ENCODE measurements at regions not wholly inside any gene's neighbourhood (a gene's known extent, or its start where the extent isn't known, plus 50 kb on each side); places are given as distances from the start of the nearest gene placed in this dataset.
"Not testable (repeated sequence)": the region's sequence is repeated elsewhere in the genome, so short reads cannot be mapped to it uniquely, and the experiment has no call there.

- H3K27me3 Mint-ChIP-seq = no peaks in the 10 kb centered on the region
- H3K4me1 Mint-ChIP-seq (ENCODE audit: low read depth in 2 of 2) = no peaks in the 10 kb centered on the region
- ATAC-seq (replicated peaks) (no peak), DNase-seq (no peak)
- no peak overlapping the region for H3K27ac Mint-ChIP-seq
- no peak overlapping the region for H3K4me3 Mint-ChIP-seq
- H3K36me3 Mint-ChIP-seq (ENCODE audit: insufficient read depth) = no peaks in the 10 kb centered on the region
- peaks cover 0 to 5% of the 10 kb centered on the region in 2 donors for H3K9me3 Mint-ChIP-seq
These were observed 85.1 kb downstream of the GNL3L start for GRCh38 chrX:54615109-54615508.

- Mint-ChIP-seq H3K9me3 (peaks cover 0 to 1% of the 10 kb centered on the region in 2 donors), H3K36me3 (ENCODE audit: insufficient read depth) (peaks cover 3% of the 10 kb centered on the region), H3K4me3 (no peak overlapping the region), H3K4me1 (ENCODE audit: low read depth in 2 of 2) (no peaks in the 10 kb centered on the region), H3K27ac (no peak overlapping the region), H3K27me3 (no peaks in the 10 kb centered on the region)
- no peak for ATAC-seq (replicated peaks)
- DNase-seq = no peak
These were observed 103.6 kb downstream of the GNL3L start for GRCh38 chrX:54633641-54634040.

GRCh38 chrX:54639018-54639345 lies 109.0 kb downstream of the GNL3L start:
- H3K36me3 Mint-ChIP-seq (ENCODE audit: insufficient read depth) = peaks cover 14% of the 10 kb centered on the region

GRCh38 chrX:54639346-54640102 lies 109.5 kb downstream of the GNL3L start:
- peaks cover 14% of the 10 kb centered on the region for H3K36me3 Mint-ChIP-seq (ENCODE audit: insufficient read depth)
- ATAC-seq (replicated peaks) = peak; percentile 88
- H3K9me3 Mint-ChIP-seq = no peaks in the 10 kb centered on the region
- H3K27ac Mint-ChIP-seq = peak overlapping the region; percentile 97 to 99
- peak; percentile 85 to 89 (median 87) for DNase-seq
- H3K27me3 Mint-ChIP-seq = no peaks in the 10 kb centered on the region
- H3K4me3 Mint-ChIP-seq = peak overlapping the region; percentile 90 to 93
- peaks cover 6 to 11% of the 10 kb centered on the region in 2 donors for H3K4me1 Mint-ChIP-seq (ENCODE audit: low read depth in 2 of 2)

More at GRCh38 chrX:54639018-54639345, 109.0 kb downstream of the GNL3L start:
- Mint-ChIP-seq H3K4me1 (ENCODE audit: low read depth in 2 of 2) (peaks cover 6 to 11% of the 10 kb centered on the region in 2 donors), H3K9me3 (no peaks in the 10 kb centered on the region), H3K27me3 (no peaks in the 10 kb centered on the region), H3K27ac (peak overlapping the region; percentile 97 to 99), H3K4me3 (peak overlapping the region; percentile 90 to 93)
- DNase-seq (no peak), ATAC-seq (replicated peaks) (no peak)

GRCh38 chrX:54640103-54640690 lies 110.2 kb downstream of the GNL3L start:
- no peak for ATAC-seq (replicated peaks)
- peaks cover 14% of the 10 kb centered on the region for H3K36me3 Mint-ChIP-seq (ENCODE audit: insufficient read depth)
- peak overlapping the region; percentile 97 to 99 for H3K27ac Mint-ChIP-seq

GRCh38 chrX:54640736-54641135 lies 110.7 kb downstream of the GNL3L start:
- no peak for ATAC-seq (replicated peaks)
- Mint-ChIP-seq H3K9me3 (no peaks in the 10 kb centered on the region), H3K4me3 (peak overlapping the region in 1 of 2 donors; percentile 93), H3K36me3 (ENCODE audit: insufficient read depth) (peaks cover 14% of the 10 kb centered on the region), H3K27ac (peak overlapping the region; percentile 97 to 99), H3K4me1 (ENCODE audit: low read depth in 2 of 2) (peaks cover 6 to 11% of the 10 kb centered on the region in 2 donors), H3K27me3 (no peaks in the 10 kb centered on the region)
- DNase-seq = no peak

More at GRCh38 chrX:54640103-54640690, 110.2 kb downstream of the GNL3L start:
- DNase-seq = no peak
- Mint-ChIP-seq H3K4me3 (peak overlapping the region; percentile 90 to 93), H3K27me3 (no peaks in the 10 kb centered on the region), H3K9me3 (no peaks in the 10 kb centered on the region), H3K4me1 (ENCODE audit: low read depth in 2 of 2) (peaks cover 6 to 11% of the 10 kb centered on the region in 2 donors)

- H3K27ac Mint-ChIP-seq = no peak overlapping the region
- no peaks in the 10 kb centered on the region for H3K9me3 Mint-ChIP-seq
- H3K4me3 Mint-ChIP-seq = no peak overlapping the region
- H3K36me3 Mint-ChIP-seq (ENCODE audit: insufficient read depth) = peaks cover 14% of the 10 kb centered on the region
- DNase-seq (no peak), ATAC-seq (replicated peaks) (no peak)
- H3K27me3 Mint-ChIP-seq = no peaks in the 10 kb centered on the region
- H3K4me1 Mint-ChIP-seq (ENCODE audit: low read depth in 2 of 2) = peaks cover 6 to 11% of the 10 kb centered on the region in 2 donors
These were observed 111.5 kb downstream of the GNL3L start for GRCh38 chrX:54641530-54641929.

GRCh38 chrX:54647607-54648006 lies 117.6 kb downstream of the GNL3L start:
- not testable (repeated sequence) for H3K27ac Mint-ChIP-seq; DNase-seq; H3K4me1 Mint-ChIP-seq (ENCODE audit: low read depth in 2 of 2); H3K4me3 Mint-ChIP-seq; H3K9me3 Mint-ChIP-seq; H3K36me3 Mint-ChIP-seq (ENCODE audit: insufficient read depth); ATAC-seq (replicated peaks)
- H3K27me3 Mint-ChIP-seq = peaks cover 6 to 22% of the 10 kb centered on the region in 2 donors

- ATAC-seq (replicated peaks) = no peak
- Mint-ChIP-seq H3K9me3 (no peaks in the 10 kb centered on the region), H3K4me1 (ENCODE audit: low read depth in 2 of 2) (no peaks in the 10 kb centered on the region), H3K27ac (no peak overlapping the region), H3K27me3 (no peaks in the 10 kb centered on the region), H3K36me3 (ENCODE audit: insufficient read depth) (no peaks in the 10 kb centered on the region), H3K4me3 (no peak overlapping the region)
- DNase-seq = no peak
These were observed 129.5 kb downstream of the GNL3L start for GRCh38 chrX:54659547-54659946.

- Mint-ChIP-seq H3K27ac (no peak overlapping the region), H3K27me3 (peaks cover 16 to 26% of the 10 kb centered on the region in 2 donors), H3K4me3 (no peak overlapping the region), H3K36me3 (ENCODE audit: insufficient read depth) (no peaks in the 10 kb centered on the region), H3K9me3 (peaks cover 6 to 9% of the 10 kb centered on the region in 2 donors), H3K4me1 (ENCODE audit: low read depth in 2 of 2) (no peaks in the 10 kb centered on the region)
- ATAC-seq (replicated peaks) = no peak
- no peak for DNase-seq
These were observed 122.3 kb downstream of the ITIH6 start for GRCh38 chrX:54675762-54676161.

GRCh38 chrX:54695231-54695630 lies 102.8 kb downstream of the ITIH6 start:
- Mint-ChIP-seq H3K27me3 (peaks cover 17 to 20% of the 10 kb centered on the region in 2 donors), H3K27ac (no peak overlapping the region), H3K4me3 (no peak overlapping the region), H3K36me3 (ENCODE audit: insufficient read depth) (no peaks in the 10 kb centered on the region), H3K9me3 (peaks cover 0 to 2% of the 10 kb centered on the region in 2 donors), H3K4me1 (ENCODE audit: low read depth in 2 of 2) (no peaks in the 10 kb centered on the region)
- DNase-seq (no peak), ATAC-seq (replicated peaks) (no peak)

- no peaks in the 10 kb centered on the region for H3K9me3 Mint-ChIP-seq
- H3K4me3 Mint-ChIP-seq = no peak overlapping the region
- no peaks in the 10 kb centered on the region for H3K4me1 Mint-ChIP-seq (ENCODE audit: low read depth in 2 of 2)
- peaks cover 18 to 19% of the 10 kb centered on the region in 2 donors for H3K27me3 Mint-ChIP-seq
- H3K27ac Mint-ChIP-seq = no peak overlapping the region
- no peak for DNase-seq
- ATAC-seq (replicated peaks) = no peak
- no peaks in the 10 kb centered on the region for H3K36me3 Mint-ChIP-seq (ENCODE audit: insufficient read depth)
These were observed 102.1 kb downstream of the ITIH6 start for GRCh38 chrX:54695816-54696487.

All from effector memory CD8-positive, alpha-beta T cell (primary cell).